SJCRH30 (cell line): ENCODE measurements at regions not wholly inside any gene's neighbourhood (a gene's known extent, or its start where the extent isn't known, plus 50 kb on each side); places are given as distances from the start of the nearest gene placed in this dataset.

Source experiments
- DNase-seq, 2 experiments: peaks; one replicate each; pipeline ENCODE4 v3.0.0-alpha.2; 2015 to 2020
- H3K27ac ChIP-seq: fragments of 250-450 bp; sonication (Bioruptor Pico); 2 replicates; pipeline ENCODE4 v1.5.1; 2020; ENCODE audit warnings: mild to moderate bottlenecking, moderate library complexity
- H3K27me3 ChIP-seq: fragments of 250-450 bp; sonication (Bioruptor Pico); 2 replicates; pipeline ENCODE4 v1.5.1; 2020; ENCODE audit warnings: mild to moderate bottlenecking, moderate library complexity
- H3K36me3 ChIP-seq: fragments of 250-450 bp; sonication (Bioruptor Pico); 2 replicates; pipeline ENCODE4 v1.5.1; 2020; ENCODE audit warnings: mild to moderate bottlenecking, moderate library complexity
- H3K4me1 ChIP-seq: fragments of 250-450 bp; sonication (Bioruptor Pico); 2 replicates; pipeline ENCODE4 v1.5.1; 2020; ENCODE audit warnings: mild to moderate bottlenecking, moderate library complexity
- H3K4me3 ChIP-seq: fragments of 250-450 bp; sonication (Bioruptor Pico); 2 replicates; pipeline ENCODE4 v1.5.1; 2020; ENCODE audit warnings: mild to moderate bottlenecking, moderate library complexity
- H3K9me3 ChIP-seq: fragments of 250-450 bp; sonication (Bioruptor Pico); replicated peaks from 2 replicates; pipeline ENCODE4 v1.5.1; 2020; ENCODE audit warnings: mild to moderate bottlenecking, moderate library complexity

DNA sequence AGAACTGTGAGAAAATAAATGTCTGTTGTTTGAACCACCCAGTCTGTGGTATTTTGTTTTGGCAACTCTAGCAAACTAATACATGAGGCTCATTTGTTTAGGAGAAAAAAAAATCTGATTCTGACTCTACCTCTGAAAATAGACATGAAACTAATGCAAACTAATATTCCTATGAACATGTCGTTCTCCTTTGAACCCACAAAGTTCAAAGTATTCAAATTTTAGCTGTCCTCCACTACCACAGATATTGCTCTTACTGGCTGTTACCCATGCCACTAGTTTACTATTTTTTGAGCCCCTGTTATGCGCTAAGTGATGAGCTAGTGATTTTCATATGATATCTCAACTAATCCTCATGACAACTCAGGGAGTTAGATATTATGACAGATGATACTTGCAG lies 58.8 kb upstream of the ZNF804B start:
- no peak overlapping the region for H3K4me3 ChIP-seq
- H3K4me1 ChIP-seq, result no peaks in the 10 kb centered on the region
- no peaks in the 10 kb centered on the region for H3K36me3 ChIP-seq
- H3K27me3 ChIP-seq, result no peaks in the 10 kb centered on the region
- no peak overlapping the region for H3K27ac ChIP-seq
- DNase-seq, result no peak
- no peaks in the 10 kb centered on the region for H3K9me3 ChIP-seq

GRCh38 chr7:88694207-88694606 lies 65.3 kb upstream of the ZNF804B start:
- Histone ChIP-seq H3K36me3 (no peaks in the 10 kb centered on the region; the same call in 1 of the 2 replicates), H3K27me3 (no peaks in the 10 kb centered on the region), H3K9me3 (no peaks in the 10 kb centered on the region), H3K4me1 (no peaks in the 10 kb centered on the region), H3K27ac (no peak overlapping the region), H3K4me3 (no peak overlapping the region)
- DNase-seq, result no peak

DNA sequence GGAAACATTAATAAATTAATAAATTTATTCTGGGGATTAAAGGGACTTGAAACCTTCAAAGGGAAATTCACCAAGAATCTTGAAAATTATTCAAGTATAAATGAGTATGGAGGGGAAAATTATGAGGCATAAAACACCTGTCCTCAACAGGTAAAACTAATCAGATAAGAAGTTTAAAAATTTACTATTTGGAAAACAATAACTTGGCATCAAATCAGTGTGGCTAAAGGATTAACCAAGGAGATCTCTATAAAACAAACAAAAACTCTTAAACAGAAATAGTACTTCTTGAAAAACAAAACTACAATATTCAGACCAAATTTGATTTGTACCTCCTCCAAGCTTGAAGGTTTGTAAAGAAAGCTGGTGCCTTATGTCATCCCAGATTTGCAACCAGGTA lies 66.4 kb upstream of the ZNF804B start:
- H3K27ac ChIP-seq, result no peak overlapping the region
- no peak overlapping the region for H3K4me3 ChIP-seq
- no peaks in the 10 kb centered on the region for H3K27me3 ChIP-seq
- no peak for DNase-seq
- no peaks in the 10 kb centered on the region for H3K9me3 ChIP-seq
- no peaks in the 10 kb centered on the region; the same call in 1 of the 2 replicates for H3K36me3 ChIP-seq
- H3K4me1 ChIP-seq, result no peaks in the 10 kb centered on the region

DNA sequence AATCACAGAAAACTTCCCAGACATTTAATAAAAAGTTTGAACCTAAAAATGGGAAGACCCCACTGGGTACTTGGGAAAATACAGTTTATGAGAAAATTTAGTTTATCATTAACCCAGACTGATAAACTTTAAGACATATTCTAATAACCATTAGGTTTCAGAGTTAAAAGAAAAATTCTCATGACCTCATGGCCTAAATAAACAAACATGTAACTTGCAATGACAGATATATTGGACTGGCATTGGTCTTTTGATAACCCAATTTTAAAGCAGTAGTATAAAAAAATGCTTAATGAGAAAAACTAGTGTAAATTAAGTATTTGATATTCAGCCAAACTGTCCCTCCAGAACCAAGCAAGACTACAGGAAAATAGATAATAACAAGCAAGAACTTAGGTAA lies 67.0 kb upstream of the ZNF804B start:
- Histone ChIP-seq H3K4me1 (no peaks in the 10 kb centered on the region), H3K36me3 (no peaks in the 10 kb centered on the region; the same call in 1 of the 2 replicates), H3K27me3 (no peaks in the 10 kb centered on the region), H3K9me3 (no peaks in the 10 kb centered on the region), H3K4me3 (no peak overlapping the region), H3K27ac (no peak overlapping the region)
- no peak for DNase-seq

DNA sequence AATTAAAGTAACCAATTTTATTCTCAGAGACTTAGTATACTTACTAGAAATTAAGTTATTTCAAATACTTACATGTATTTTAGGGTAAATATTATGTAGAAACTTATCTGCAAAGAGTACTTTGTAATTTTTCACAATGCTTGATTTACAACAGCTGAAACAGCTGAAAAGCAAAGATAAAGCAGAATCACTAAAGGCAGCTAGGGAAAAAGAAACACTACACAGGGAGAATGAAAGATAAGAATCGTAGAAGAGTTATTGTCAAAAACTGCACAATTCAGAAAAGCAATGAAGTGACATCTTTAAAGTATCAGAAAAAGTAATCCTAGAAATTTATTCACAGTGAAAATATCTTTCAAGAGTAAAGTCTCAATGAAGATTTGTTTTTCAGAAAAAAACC lies 69.7 kb upstream of the ZNF804B start:
- Histone ChIP-seq H3K4me1 (no peaks in the 10 kb centered on the region), H3K27me3 (no peaks in the 10 kb centered on the region), H3K36me3 (no peaks in the 10 kb centered on the region; the same call in 1 of the 2 replicates), H3K9me3 (no peaks in the 10 kb centered on the region), H3K27ac (no peak overlapping the region), H3K4me3 (no peak overlapping the region)
- no peak for DNase-seq

GRCh38 chr7:88688222-88688621 lies 71.3 kb upstream of the ZNF804B start:
- H3K36me3 ChIP-seq, result no peaks in the 10 kb centered on the region; the same call in 1 of the 2 replicates
- DNase-seq, result no peak
- H3K9me3 ChIP-seq, result no peaks in the 10 kb centered on the region
- H3K4me1 ChIP-seq, result no peaks in the 10 kb centered on the region
- H3K4me3 ChIP-seq, result no peak overlapping the region
- no peaks in the 10 kb centered on the region for H3K27me3 ChIP-seq
- H3K27ac ChIP-seq, result no peak overlapping the region

DNA sequence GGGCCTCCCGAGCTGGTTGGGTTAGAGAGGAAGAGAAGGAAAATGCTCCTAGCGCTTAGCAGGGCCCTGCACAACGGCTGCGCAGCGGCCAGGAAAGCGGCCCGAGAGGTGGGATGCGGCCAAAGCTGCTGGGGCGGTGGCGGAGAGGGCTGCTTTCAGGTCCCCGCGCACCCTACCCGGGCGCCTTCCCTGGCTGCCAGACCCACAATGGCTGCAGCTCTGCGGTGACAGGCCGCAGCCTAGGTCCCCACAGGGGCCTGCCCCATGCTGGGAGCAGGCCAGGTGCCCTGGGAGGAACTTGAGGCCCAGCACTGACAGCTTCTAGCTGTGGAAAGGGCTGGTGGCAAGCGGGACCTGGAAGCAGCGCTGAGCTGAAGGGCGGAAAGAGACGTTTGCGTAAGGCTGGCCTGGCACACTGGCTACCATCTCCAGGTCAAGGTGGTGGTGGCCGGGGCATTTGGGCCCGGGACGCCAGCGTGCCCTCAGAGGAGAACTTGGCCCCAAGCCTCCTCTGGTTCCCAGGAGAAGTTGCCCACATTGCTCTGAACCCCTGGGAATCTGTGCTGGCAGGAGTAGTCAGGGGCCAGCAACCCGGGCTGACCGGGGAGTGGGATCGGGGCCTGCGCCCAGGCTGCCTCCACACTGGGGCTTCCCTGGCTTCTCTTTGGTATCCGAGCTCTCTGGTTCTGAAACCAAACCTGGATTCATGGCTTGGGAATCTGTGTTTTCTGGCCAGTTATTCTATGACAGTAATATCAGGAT lies 72.9 kb upstream of the ZNF804B start:
- Histone ChIP-seq H3K27me3 (no peaks in the 10 kb centered on the region), H3K27ac (no peak overlapping the region), H3K9me3 (no peaks in the 10 kb centered on the region), H3K36me3 (no peaks in the 10 kb centered on the region), H3K4me1 (no peaks in the 10 kb centered on the region), H3K4me3 (no peak overlapping the region)
- no peak for DNase-seq

GRCh38 chr7:88681682-88682081 lies 77.8 kb upstream of the ZNF804B start:
- H3K9me3 ChIP-seq, result no peaks in the 10 kb centered on the region

DNA sequence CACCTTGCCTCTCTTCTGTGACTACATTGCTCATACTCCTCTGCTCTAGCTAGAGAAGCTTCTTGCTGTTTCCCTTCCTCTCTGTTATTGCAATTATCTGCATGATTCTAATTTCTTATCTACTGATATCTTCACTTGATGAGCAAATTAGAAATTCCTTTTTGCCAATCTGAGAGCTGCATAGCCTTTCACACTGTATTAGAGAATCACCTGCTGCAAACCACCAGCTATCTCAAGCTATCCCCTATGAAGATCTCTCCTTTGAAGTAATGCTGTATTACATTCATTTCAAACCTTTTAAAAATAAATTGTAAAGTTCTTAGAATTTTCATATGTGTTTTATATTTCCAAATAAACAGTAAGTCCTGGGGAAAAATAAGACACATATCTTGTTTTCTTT lies 89.0 kb upstream of the ZNF804B start:
- no peak overlapping the region for H3K4me3 ChIP-seq
- H3K4me1 ChIP-seq, result no peaks in the 10 kb centered on the region
- DNase-seq, result no peak
- H3K27ac ChIP-seq, result no peak overlapping the region
- no peaks in the 10 kb centered on the region for H3K27me3 ChIP-seq
- H3K36me3 ChIP-seq, result no peaks in the 10 kb centered on the region
- no peaks in the 10 kb centered on the region for H3K9me3 ChIP-seq

More at GRCh38 chr7:88681682-88682081, 77.8 kb upstream of the ZNF804B start:
- Histone ChIP-seq H3K4me1 (no peaks in the 10 kb centered on the region), H3K27ac (no peak overlapping the region), H3K4me3 (no peak overlapping the region), H3K27me3 (no peaks in the 10 kb centered on the region), H3K36me3 (no peaks in the 10 kb centered on the region)
- DNase-seq, result no peak

GRCh38 chr7:88669913-88670312 lies 89.6 kb upstream of the ZNF804B start:
- Histone ChIP-seq H3K9me3 (no peaks in the 10 kb centered on the region), H3K4me3 (no peak overlapping the region), H3K27me3 (no peaks in the 10 kb centered on the region), H3K27ac (no peak overlapping the region), H3K4me1 (no peaks in the 10 kb centered on the region), H3K36me3 (no peaks in the 10 kb centered on the region)
- no peak for DNase-seq

- Histone ChIP-seq H3K9me3 (no peaks in the 10 kb centered on the region), H3K4me1 (no peaks in the 10 kb centered on the region), H3K36me3 (no peaks in the 10 kb centered on the region), H3K27ac (no peak overlapping the region), H3K27me3 (no peaks in the 10 kb centered on the region), H3K4me3 (no peak overlapping the region)
- DNase-seq, result no peak
Observed at GRCh38 chr7:88668591-88668990, 90.9 kb upstream of the ZNF804B start.

- no peaks in the 10 kb centered on the region for H3K36me3 ChIP-seq
- no peak for DNase-seq
- H3K9me3 ChIP-seq, result no peaks in the 10 kb centered on the region
- H3K27ac ChIP-seq, result no peak overlapping the region
- no peaks in the 10 kb centered on the region for H3K27me3 ChIP-seq
- no peaks in the 10 kb centered on the region for H3K4me1 ChIP-seq
- no peak overlapping the region for H3K4me3 ChIP-seq
Observed at GRCh38 chr7:88666626-88667025, 92.9 kb upstream of the ZNF804B start.

DNA sequence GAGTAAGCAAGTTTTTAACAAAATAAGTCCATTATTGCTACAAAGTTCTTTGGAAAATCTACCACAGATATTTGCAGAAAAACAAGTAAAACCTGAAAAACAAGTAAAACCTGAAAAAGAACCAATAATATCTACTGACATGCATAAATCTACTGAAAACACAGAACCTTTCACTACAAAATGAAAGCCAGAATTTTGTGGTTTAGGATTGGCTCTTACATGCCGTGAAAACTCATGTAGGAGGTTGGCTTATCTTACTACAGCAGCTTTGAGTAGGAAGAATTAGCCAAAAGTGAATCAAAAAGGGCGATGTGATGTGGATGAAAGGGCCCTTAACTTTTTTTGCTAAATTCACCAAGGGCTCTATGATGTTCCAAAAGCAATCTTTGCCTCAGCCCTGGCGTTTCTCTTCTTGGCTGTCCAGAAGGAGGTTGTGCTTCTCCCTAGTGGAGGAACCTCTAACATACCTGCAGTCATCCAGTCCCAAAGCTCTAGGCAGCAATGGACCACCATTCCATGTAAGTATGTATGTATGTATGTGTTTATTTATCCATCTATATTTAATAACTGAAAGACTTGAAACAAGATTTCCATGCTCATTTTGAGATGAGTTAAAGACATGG lies 93.5 kb upstream of the ZNF804B start:
- Histone ChIP-seq H3K9me3 (no peaks in the 10 kb centered on the region), H3K36me3 (no peaks in the 10 kb centered on the region), H3K27me3 (no peaks in the 10 kb centered on the region), H3K27ac (no peak overlapping the region), H3K4me3 (no peak overlapping the region), H3K4me1 (no peaks in the 10 kb centered on the region)
- no peak for DNase-seq

DNA sequence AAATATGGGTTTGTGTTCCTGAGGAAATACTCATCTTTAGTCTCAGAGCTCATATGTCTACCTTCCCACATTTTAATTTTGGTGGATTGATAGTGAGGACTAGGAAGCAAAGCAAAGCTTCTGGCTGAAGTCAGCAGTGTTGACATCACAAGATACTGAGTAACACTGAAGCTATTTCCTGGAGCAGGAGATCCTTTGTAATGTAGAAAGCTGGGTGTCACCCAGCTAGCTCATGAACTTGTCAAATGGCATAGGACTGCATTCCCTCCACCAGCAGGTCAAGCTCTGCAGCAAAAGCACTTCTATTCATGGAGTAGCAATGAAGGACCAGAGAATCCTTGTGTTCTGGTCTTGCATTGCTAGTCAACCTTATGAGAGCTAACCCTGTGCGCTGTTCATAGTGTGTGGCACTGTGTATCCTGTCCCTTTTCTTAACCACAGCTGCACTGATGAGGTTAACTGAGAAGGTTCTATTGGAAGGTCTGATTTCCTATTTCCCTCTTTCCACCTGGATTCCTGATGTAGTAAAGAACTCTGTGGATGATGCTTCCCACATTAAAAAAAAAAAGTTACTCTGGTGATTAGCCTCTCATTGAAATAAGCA lies 94.8 kb upstream of the ZNF804B start:
- no peaks in the 10 kb centered on the region for H3K4me1 ChIP-seq
- H3K9me3 ChIP-seq, result no peaks in the 10 kb centered on the region
- H3K27me3 ChIP-seq, result no peaks in the 10 kb centered on the region
- DNase-seq, result peak in 1 of 2 experiments; percentile 6
- H3K4me3 ChIP-seq, result no peak overlapping the region
- H3K36me3 ChIP-seq, result no peaks in the 10 kb centered on the region
- H3K27ac ChIP-seq, result no peak overlapping the region

GRCh38 chr7:88661921-88662320 lies 97.6 kb upstream of the ZNF804B start:
- DNase-seq, result no peak
- no peak overlapping the region for H3K4me3 ChIP-seq
- no peaks in the 10 kb centered on the region for H3K36me3 ChIP-seq
- no peak overlapping the region for H3K27ac ChIP-seq
- no peaks in the 10 kb centered on the region for H3K9me3 ChIP-seq
- H3K4me1 ChIP-seq, result no peaks in the 10 kb centered on the region
- H3K27me3 ChIP-seq, result no peaks in the 10 kb centered on the region
